GM23338 (cell line): ENCODE measurements at regions not wholly inside any gene's neighbourhood (a gene's known extent, or its start where the extent isn't known, plus 50 kb on each side); places are given as distances from the start of the nearest gene placed in this dataset.
A peak's percentile ranks its signal among the peaks of the same experiment; 100 is the strongest.

Experiments
- ATAC-seq: fragments of 200-7000 bp; cut with Tn5 transposase; 3 replicates; pipeline ENCODE4 v1.9.1; 2020
- DNase-seq: peaks from one replicate; pipeline ENCODE4 v3.0.0-alpha.2; 2015; ENCODE audit warnings: low spot score
- H2AFZ ChIP-seq: fragments of 200-600 bp; sonication (generic); 2 replicates; pipeline ENCODE4 v1.8.0; 2016; ENCODE audit warnings: antibody characterized with exemption, mild to moderate bottlenecking, moderate library complexity
- H3F3A ChIP-seq: fragments of 200-600 bp; sonication (generic); replicated peaks from 2 replicates; pipeline ENCODE4 v1.8.0; 2017; ENCODE audit warnings: antibody characterized with exemption, mixed run types, low read depth
- H3K27ac ChIP-seq: fragments of 200-600 bp; sonication (generic); 2 replicates; pipeline ENCODE4 v1.6.1; 2016; ENCODE audit warnings: low read depth
- H3K27me3 ChIP-seq: fragments of 200-600 bp; sonication (generic); 2 replicates; pipeline ENCODE4 v1.8.0; 2016; ENCODE audit warnings: mild to moderate bottlenecking, mixed run types, moderate library complexity; ENCODE audit not compliant: insufficient read depth
- H3K36me3 ChIP-seq: fragments of 200-600 bp; sonication (generic); 2 replicates; pipeline ENCODE4 v1.8.0; 2016; ENCODE audit warnings: mild to moderate bottlenecking; ENCODE audit not compliant: insufficient read depth
- H3K4me1 ChIP-seq: fragments of 200-600 bp; sonication (generic); 2 replicates; pipeline ENCODE4 v1.8.0; 2016; ENCODE audit warnings: mild to moderate bottlenecking, moderate library complexity; ENCODE audit not compliant: insufficient read depth
- H3K4me2 ChIP-seq: fragments of 200-600 bp; sonication (generic); 2 replicates; pipeline ENCODE4 v1.7.1; 2017; ENCODE audit warnings: mixed run types
- H3K4me3 ChIP-seq: fragments of 200-600 bp; sonication (generic); 2 replicates; pipeline ENCODE4 v1.6.1; 2016; ENCODE audit warnings: mixed run types
- H3K79me2 ChIP-seq: fragments of 200-600 bp; sonication (generic); replicated peaks from 2 replicates; pipeline ENCODE4 v1.8.0; 2017; ENCODE audit warnings: mild to moderate bottlenecking; ENCODE audit not compliant: insufficient read depth
- H3K9me2 ChIP-seq: fragments of 200-600 bp; sonication (generic); 2 replicates; pipeline ENCODE4 v1.8.0; 2017; ENCODE audit not compliant: insufficient read depth
- H4K20me1 ChIP-seq: fragments of 200-600 bp; sonication (generic); replicated peaks from 2 replicates; pipeline ENCODE4 v1.8.0; 2017; ENCODE audit warnings: mild to moderate bottlenecking; ENCODE audit not compliant: insufficient read depth
- H3K27ac Mint-ChIP-seq: 2 replicates; pipeline ENCODE4 v1.8.0; 2020; ENCODE audit warnings: inconsistent platforms, mild to moderate bottlenecking, moderate library complexity, mixed read lengths
- H3K27me3 Mint-ChIP-seq: 3 replicates; pipeline ENCODE4 v1.8.0; 2022; ENCODE audit warnings: low read depth, mild to moderate bottlenecking, moderate library complexity, mixed read lengths, inconsistent platforms; ENCODE audit not compliant: insufficient read depth, poor library complexity
- H3K36me3 Mint-ChIP-seq: 3 replicates; pipeline ENCODE4 v1.8.0; 2021; ENCODE audit warnings: low read depth, mild to moderate bottlenecking, inconsistent platforms, moderate library complexity, mixed read lengths
- H3K4me1 Mint-ChIP-seq: 3 replicates; pipeline ENCODE4 v1.8.0; 2020; ENCODE audit warnings: mild to moderate bottlenecking, inconsistent platforms, mixed read lengths
- H3K4me3 Mint-ChIP-seq: 3 replicates; pipeline ENCODE4 v1.8.0; 2021; ENCODE audit warnings: moderate library complexity, mild to moderate bottlenecking, inconsistent platforms, mixed read lengths
- H3K9me3 Mint-ChIP-seq: 3 replicates; pipeline ENCODE4 v1.8.0; 2020; ENCODE audit warnings: moderate library complexity, mild to moderate bottlenecking, inconsistent platforms, mixed read lengths
- CREB1 ChIP-seq: fragments of 250-450 bp; sonication (Bioruptor Pico); IDR thresholded peaks from 2 replicates; pipeline ENCODE4 v1.5.0; 2020; ENCODE audit warnings: low read depth, mild to moderate bottlenecking, moderate library complexity
- JUNB ChIP-seq: IDR thresholded peaks from one replicate; pipeline ENCODE4 v1.6.1; 2016; ENCODE audit warnings: antibody characterized with exemption; ENCODE audit not compliant: unreplicated experiment
- NANOG ChIP-seq: IDR thresholded peaks from 2 replicates; pipeline ENCODE4 v1.6.1; 2016; ENCODE audit warnings: antibody characterized with exemption, borderline replicate concordance
- POLR2AphosphoS5 ChIP-seq: IDR thresholded peaks from 2 replicates; pipeline ENCODE4 v1.6.1; 2016; ENCODE audit warnings: antibody characterized with exemption, low read depth
- STAT1 ChIP-seq: IDR thresholded peaks from one replicate; pipeline ENCODE4 v1.6.1; 2016; ENCODE audit warnings: antibody characterized with exemption; ENCODE audit not compliant: unreplicated experiment
- ZNF114 ChIP-seq: fragments of 250-450 bp; sonication (Bioruptor Pico); IDR thresholded peaks from 2 replicates; pipeline ENCODE4 v1.5.0; 2020; ENCODE audit warnings: mild to moderate bottlenecking, moderate library complexity
- TF ChIP-seq, protein P1 (sequence below): IDR thresholded peaks from one replicate; pipeline ENCODE4 v1.6.1; 2018; ENCODE audit warnings: antibody characterized with exemption; ENCODE audit not compliant: unreplicated experiment
- TF ChIP-seq, protein P2 (sequence below), 2 experiments: fragments of 200-600 bp in 1 of 2; sonication (generic) in 1 of 2; conservative IDR thresholded peaks; 2 replicates each; pipeline versions ENCODE4 v1.5.1 to v1.6.1; 2016 to 2017; ENCODE audit warnings: antibody characterized with exemption in 2 of 2, low read depth in 2 of 2, mild to moderate bottlenecking in 2 of 2, moderate library complexity in 1 of 2
- TF ChIP-seq, protein P3 (sequence below): IDR thresholded peaks from 2 replicates; pipeline ENCODE4 v1.6.1; 2016; ENCODE audit warnings: antibody characterized with exemption

GRCh38 chr2:236685979-236686520 lies 116.4 kb downstream of the ACKR3 start:
- Histone ChIP-seq H2AFZ (no peak overlapping the region), H3K36me3 (no peaks in the 10 kb centered on the region), H4K20me1 (no peaks in the 10 kb centered on the region), H3K9me2 (no peaks in the 10 kb centered on the region), H3K4me3 (no peak overlapping the region), H3K4me2 (no peak overlapping the region), H3K4me1 (peaks cover 8% of the 10 kb centered on the region; the same call in 1 of the 2 replicates), H3K27ac (no peak overlapping the region), H3K27me3 (no peaks in the 10 kb centered on the region), H3K79me2 (no peaks in the 10 kb centered on the region), H3F3A (no peaks in the 10 kb centered on the region)
- Mint-ChIP-seq H3K9me3 (no peaks in the 10 kb centered on the region), H3K36me3 (no peaks in the 10 kb centered on the region), H3K4me1 (peaks cover 33% of the 10 kb centered on the region), H3K27me3 (peaks cover 8% of the 10 kb centered on the region), H3K27ac (peak overlapping the region; percentile 47; the same call in 1 of the 2 replicates), H3K4me3 (no peak overlapping the region)
- no peak for TF ChIP-seq NANOG
- no peak for TF ChIP-seq STAT1
- TF ChIP-seq, protein P1, sequence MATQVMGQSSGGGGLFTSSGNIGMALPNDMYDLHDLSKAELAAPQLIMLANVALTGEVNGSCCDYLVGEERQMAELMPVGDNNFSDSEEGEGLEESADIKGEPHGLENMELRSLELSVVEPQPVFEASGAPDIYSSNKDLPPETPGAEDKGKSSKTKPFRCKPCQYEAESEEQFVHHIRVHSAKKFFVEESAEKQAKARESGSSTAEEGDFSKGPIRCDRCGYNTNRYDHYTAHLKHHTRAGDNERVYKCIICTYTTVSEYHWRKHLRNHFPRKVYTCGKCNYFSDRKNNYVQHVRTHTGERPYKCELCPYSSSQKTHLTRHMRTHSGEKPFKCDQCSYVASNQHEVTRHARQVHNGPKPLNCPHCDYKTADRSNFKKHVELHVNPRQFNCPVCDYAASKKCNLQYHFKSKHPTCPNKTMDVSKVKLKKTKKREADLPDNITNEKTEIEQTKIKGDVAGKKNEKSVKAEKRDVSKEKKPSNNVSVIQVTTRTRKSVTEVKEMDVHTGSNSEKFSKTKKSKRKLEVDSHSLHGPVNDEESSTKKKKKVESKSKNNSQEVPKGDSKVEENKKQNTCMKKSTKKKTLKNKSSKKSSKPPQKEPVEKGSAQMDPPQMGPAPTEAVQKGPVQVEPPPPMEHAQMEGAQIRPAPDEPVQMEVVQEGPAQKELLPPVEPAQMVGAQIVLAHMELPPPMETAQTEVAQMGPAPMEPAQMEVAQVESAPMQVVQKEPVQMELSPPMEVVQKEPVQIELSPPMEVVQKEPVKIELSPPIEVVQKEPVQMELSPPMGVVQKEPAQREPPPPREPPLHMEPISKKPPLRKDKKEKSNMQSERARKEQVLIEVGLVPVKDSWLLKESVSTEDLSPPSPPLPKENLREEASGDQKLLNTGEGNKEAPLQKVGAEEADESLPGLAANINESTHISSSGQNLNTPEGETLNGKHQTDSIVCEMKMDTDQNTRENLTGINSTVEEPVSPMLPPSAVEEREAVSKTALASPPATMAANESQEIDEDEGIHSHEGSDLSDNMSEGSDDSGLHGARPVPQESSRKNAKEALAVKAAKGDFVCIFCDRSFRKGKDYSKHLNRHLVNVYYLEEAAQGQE, result no peak
- TF ChIP-seq ZNF114, result no peak
- no peak for TF ChIP-seq POLR2AphosphoS5
- TF ChIP-seq JUNB, result no peak
- TF ChIP-seq CREB1 (CRISPR knock-in tag), result no peak
- DNase-seq (no peak), ATAC-seq (no peak)

- no peak overlapping the region for H3K4me2 ChIP-seq
- H3K4me3 Mint-ChIP-seq, result no peak overlapping the region
- H3K4me1 Mint-ChIP-seq, result peaks cover 33% of the 10 kb centered on the region
- no peak for ATAC-seq
- no peaks in the 10 kb centered on the region for H3K36me3 ChIP-seq
- no peak overlapping the region for H3K27ac ChIP-seq
- H2AFZ ChIP-seq, result peak overlapping the region; percentile 7; the same call in 1 of the 2 replicates
- H3K27me3 Mint-ChIP-seq, result peaks cover 8% of the 10 kb centered on the region
- H4K20me1 ChIP-seq, result no peaks in the 10 kb centered on the region
- no peaks in the 10 kb centered on the region for H3K79me2 ChIP-seq
- H3F3A ChIP-seq, result no peaks in the 10 kb centered on the region
- no peaks in the 10 kb centered on the region for H3K36me3 Mint-ChIP-seq
- H3K27ac Mint-ChIP-seq, result no peak overlapping the region
- H3K9me2 ChIP-seq, result no peaks in the 10 kb centered on the region
- TF ChIP-seq, protein P2, sequence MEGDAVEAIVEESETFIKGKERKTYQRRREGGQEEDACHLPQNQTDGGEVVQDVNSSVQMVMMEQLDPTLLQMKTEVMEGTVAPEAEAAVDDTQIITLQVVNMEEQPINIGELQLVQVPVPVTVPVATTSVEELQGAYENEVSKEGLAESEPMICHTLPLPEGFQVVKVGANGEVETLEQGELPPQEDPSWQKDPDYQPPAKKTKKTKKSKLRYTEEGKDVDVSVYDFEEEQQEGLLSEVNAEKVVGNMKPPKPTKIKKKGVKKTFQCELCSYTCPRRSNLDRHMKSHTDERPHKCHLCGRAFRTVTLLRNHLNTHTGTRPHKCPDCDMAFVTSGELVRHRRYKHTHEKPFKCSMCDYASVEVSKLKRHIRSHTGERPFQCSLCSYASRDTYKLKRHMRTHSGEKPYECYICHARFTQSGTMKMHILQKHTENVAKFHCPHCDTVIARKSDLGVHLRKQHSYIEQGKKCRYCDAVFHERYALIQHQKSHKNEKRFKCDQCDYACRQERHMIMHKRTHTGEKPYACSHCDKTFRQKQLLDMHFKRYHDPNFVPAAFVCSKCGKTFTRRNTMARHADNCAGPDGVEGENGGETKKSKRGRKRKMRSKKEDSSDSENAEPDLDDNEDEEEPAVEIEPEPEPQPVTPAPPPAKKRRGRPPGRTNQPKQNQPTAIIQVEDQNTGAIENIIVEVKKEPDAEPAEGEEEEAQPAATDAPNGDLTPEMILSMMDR (conservative IDR thresholded peaks at IDR 0.05; ENCODE audit: low read depth in 2 of 2), result no peak
- TF ChIP-seq, protein P3, sequence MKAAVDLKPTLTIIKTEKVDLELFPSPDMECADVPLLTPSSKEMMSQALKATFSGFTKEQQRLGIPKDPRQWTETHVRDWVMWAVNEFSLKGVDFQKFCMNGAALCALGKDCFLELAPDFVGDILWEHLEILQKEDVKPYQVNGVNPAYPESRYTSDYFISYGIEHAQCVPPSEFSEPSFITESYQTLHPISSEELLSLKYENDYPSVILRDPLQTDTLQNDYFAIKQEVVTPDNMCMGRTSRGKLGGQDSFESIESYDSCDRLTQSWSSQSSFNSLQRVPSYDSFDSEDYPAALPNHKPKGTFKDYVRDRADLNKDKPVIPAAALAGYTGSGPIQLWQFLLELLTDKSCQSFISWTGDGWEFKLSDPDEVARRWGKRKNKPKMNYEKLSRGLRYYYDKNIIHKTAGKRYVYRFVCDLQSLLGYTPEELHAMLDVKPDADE, result no peak
- TF ChIP-seq POLR2AphosphoS5 (no peak), STAT1 (no peak)
- TF ChIP-seq, protein P1, result no peak
- peaks cover 8% of the 10 kb centered on the region; the same call in 1 of the 2 replicates for H3K4me1 ChIP-seq
- H3K4me3 ChIP-seq, result no peak overlapping the region
- no peaks in the 10 kb centered on the region for H3K27me3 ChIP-seq
- H3K9me3 Mint-ChIP-seq, result no peaks in the 10 kb centered on the region
- DNase-seq, result no peak
Observed at GRCh38 chr2:236686561-236686960, 116.9 kb downstream of the ACKR3 start.
